Keratinocyte (primary cell): ENCODE measurements at regions not wholly inside any gene's neighbourhood (a gene's known extent, or its start where the extent isn't known, plus 50 kb on each side); places are given as distances from the start of the nearest gene placed in this dataset.

Experiments used
- DNase-seq: peaks from one replicate; pipeline ENCODE4 v3.0.0-alpha.2; 2011; ENCODE audit warnings: low read depth, missing footprints, low spot score
- FAIRE-seq: peaks from 2 replicates; lab custom pipeline; 2011; peaks lifted over from hg19 to GRCh38; lab: Jason Lieb, UNC
- H2AFZ ChIP-seq: 2 replicates; pipeline ENCODE4 v1.6.0; 2012; ENCODE audit warnings: low read length, control low read depth, inconsistent platforms; ENCODE audit not compliant: control insufficient read depth
- H3K27ac ChIP-seq: 2 replicates; pipeline ENCODE4 v1.5.1; 2011; ENCODE audit warnings: low read length; ENCODE audit not compliant: control insufficient read depth, insufficient read depth
- H3K27me3 ChIP-seq: 3 replicates; pipeline ENCODE4 v1.6.0; 2011; ENCODE audit warnings: low read length; ENCODE audit not compliant: control insufficient read depth, insufficient read depth; ENCODE audit errors: extremely low read depth
- H3K36me3 ChIP-seq, 2 experiments: 2 replicates in 1 of 2; 3 replicates in 1 of 2; pipeline ENCODE4 v1.5.1; 2011; ENCODE audit warnings: low read length in 2 of 2, mild to moderate bottlenecking in 1 of 2; ENCODE audit not compliant: control insufficient read depth in 2 of 2, insufficient read depth in 2 of 2; ENCODE audit errors: extremely low read depth in 1 of 2
- H3K4me1 ChIP-seq: 3 replicates; pipeline ENCODE4 v1.5.1; 2011; ENCODE audit warnings: low read length; ENCODE audit not compliant: control insufficient read depth, insufficient read depth; ENCODE audit errors: extremely low read depth
- H3K4me2 ChIP-seq: 3 replicates; pipeline ENCODE4 v1.6.0; 2011; ENCODE audit warnings: low read depth, low read length; ENCODE audit not compliant: control insufficient read depth, insufficient read depth; ENCODE audit errors: extremely low read depth
- H3K4me3 ChIP-seq, 3 experiments: fragments of 200-600 bp in 1 of 3; sonication (generic) in 1 of 3; 2 replicates in 2 of 3; 3 replicates in 1 of 3; pipeline ENCODE4 v1.5.1; 2011 to 2016; ENCODE audit warnings: low read length in 3 of 3, mild to moderate bottlenecking in 3 of 3, control low read depth in 2 of 3, inconsistent platforms in 1 of 3, low read depth in 1 of 3, mixed read lengths in 1 of 3, mixed run types in 1 of 3, moderate library complexity in 1 of 3; ENCODE audit not compliant: control insufficient read depth in 2 of 3, insufficient read depth in 2 of 3; ENCODE audit errors: extremely low read depth in 1 of 3
- H3K79me2 ChIP-seq: 2 replicates; pipeline ENCODE4 v1.6.0; 2012; ENCODE audit warnings: low read length; ENCODE audit not compliant: control insufficient read depth, insufficient read depth
- H3K9ac ChIP-seq: 3 replicates; pipeline ENCODE4 v1.6.0; 2011; ENCODE audit warnings: low read length; ENCODE audit not compliant: control insufficient read depth, insufficient read depth; ENCODE audit errors: extremely low read depth
- H3K9me1 ChIP-seq: 3 replicates; pipeline ENCODE4 v1.6.0; 2011; ENCODE audit warnings: low read length; ENCODE audit not compliant: control insufficient read depth, insufficient read depth; ENCODE audit errors: extremely low read depth
- H3K9me3 ChIP-seq: 2 replicates; pipeline ENCODE4 v1.5.1; 2012; ENCODE audit warnings: low read depth, low read length; ENCODE audit not compliant: control insufficient read depth
- H4K20me1 ChIP-seq: 3 replicates; pipeline ENCODE4 v1.6.0; 2011; ENCODE audit warnings: low read length; ENCODE audit not compliant: control insufficient read depth, insufficient read depth; ENCODE audit errors: extremely low read depth
- EZH2 ChIP-seq: IDR thresholded peaks from one replicate; pipeline ENCODE4 v1.6.1; 2012; ENCODE audit warnings: inconsistent platforms, mild to moderate bottlenecking, low read length, moderate library complexity
- dilution Hi-C: fragments of 300-500 bp; cut with MboI; formaldehyde crosslinking; loops from one replicate; pipeline ENCODE4 v1.7.0; 2020; ENCODE audit warnings: low sequenced_read_pairs; ENCODE audit not compliant: extremely low pct_ligation_motif_present
- TF ChIP-seq, protein P1 (sequence below), 3 experiments: IDR thresholded peaks in 1 of 3; conservative IDR thresholded peaks in 1 of 3; optimal IDR thresholded peaks in 1 of 3; 2 replicates in 2 of 3; 3 replicates in 1 of 3; pipeline versions ENCODE3 to v1.5.1; 2011; ENCODE audit warnings: low read length in 3 of 3, mild to moderate bottlenecking in 3 of 3, moderate library complexity in 2 of 3, control low read depth in 1 of 3, inconsistent platforms in 1 of 3; ENCODE audit not compliant: insufficient read depth in 2 of 3; ENCODE audit errors: extremely low read depth in 1 of 3

DNA sequence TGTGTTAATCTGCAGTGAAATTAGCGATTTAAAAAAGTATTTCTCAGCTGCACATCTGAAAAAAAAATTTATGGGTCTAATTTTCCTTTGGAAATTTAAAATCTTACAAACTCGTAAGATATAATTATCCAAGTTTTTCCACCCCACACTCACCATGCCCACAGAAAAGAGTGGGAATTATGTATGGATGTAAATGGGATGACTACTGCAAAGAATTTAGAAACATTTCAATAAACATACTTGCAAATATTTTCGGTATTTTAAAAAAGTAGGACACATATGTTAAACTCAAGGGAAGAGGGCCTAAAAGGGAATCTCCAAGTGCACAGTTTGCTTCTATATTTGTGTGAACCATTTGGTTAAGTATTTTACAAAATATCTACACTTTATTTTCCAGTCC is 1039.9 kb upstream of the POU3F3 start:
- dilution Hi-C loops: no loop called here
- H3K9me3 ChIP-seq: no peaks in the 10 kb centered on the region
- no peak overlapping the region for H3K4me2 ChIP-seq
- H2AFZ ChIP-seq: no peak overlapping the region
- H3K79me2 ChIP-seq: no peaks in the 10 kb centered on the region
- no peak for TF ChIP-seq EZH2
- TF ChIP-seq, protein P1, sequence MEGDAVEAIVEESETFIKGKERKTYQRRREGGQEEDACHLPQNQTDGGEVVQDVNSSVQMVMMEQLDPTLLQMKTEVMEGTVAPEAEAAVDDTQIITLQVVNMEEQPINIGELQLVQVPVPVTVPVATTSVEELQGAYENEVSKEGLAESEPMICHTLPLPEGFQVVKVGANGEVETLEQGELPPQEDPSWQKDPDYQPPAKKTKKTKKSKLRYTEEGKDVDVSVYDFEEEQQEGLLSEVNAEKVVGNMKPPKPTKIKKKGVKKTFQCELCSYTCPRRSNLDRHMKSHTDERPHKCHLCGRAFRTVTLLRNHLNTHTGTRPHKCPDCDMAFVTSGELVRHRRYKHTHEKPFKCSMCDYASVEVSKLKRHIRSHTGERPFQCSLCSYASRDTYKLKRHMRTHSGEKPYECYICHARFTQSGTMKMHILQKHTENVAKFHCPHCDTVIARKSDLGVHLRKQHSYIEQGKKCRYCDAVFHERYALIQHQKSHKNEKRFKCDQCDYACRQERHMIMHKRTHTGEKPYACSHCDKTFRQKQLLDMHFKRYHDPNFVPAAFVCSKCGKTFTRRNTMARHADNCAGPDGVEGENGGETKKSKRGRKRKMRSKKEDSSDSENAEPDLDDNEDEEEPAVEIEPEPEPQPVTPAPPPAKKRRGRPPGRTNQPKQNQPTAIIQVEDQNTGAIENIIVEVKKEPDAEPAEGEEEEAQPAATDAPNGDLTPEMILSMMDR (optimal IDR thresholded peaks at IDR 0.05 in 1 of 3, IDR thresholded peaks at IDR 0.05 in 1 of 3, conservative IDR thresholded peaks at IDR 0.05 in 1 of 3; ENCODE audit: extremely low read depth in 1 of 3, insufficient read depth in 2 of 3, low read length in 3 of 3): no peak
- DNase-seq (no peak), FAIRE-seq (no peak)
- no peak overlapping the region for H3K4me3 ChIP-seq
- H3K9ac ChIP-seq: no peak overlapping the region
- H3K9me1 ChIP-seq: no peaks in the 10 kb centered on the region
- H3K27ac ChIP-seq: no peak overlapping the region
- H4K20me1 ChIP-seq: no peaks in the 10 kb centered on the region
- no peaks in the 10 kb centered on the region for H3K36me3 ChIP-seq
- no peaks in the 10 kb centered on the region for H3K4me1 ChIP-seq
- no peaks in the 10 kb centered on the region for H3K27me3 ChIP-seq

DNA sequence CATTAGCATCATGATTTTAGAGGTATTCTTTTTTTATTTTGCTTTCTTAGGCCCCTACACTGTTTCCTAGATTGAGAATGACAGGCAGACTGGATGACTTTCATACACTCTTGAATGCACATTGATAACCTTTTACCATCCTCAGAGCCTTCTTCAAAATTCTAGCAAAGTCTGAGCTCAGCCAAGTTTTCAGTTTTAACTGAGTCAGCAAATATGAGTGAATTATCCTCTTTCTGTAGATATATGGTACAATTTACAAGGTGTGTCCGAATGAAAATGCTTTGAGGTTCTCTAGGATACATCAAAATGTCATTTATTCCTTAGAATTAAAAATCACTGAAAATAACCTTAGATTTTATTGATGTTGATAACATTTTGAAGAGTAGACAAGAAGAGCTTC is 1038.2 kb upstream of the POU3F3 start:
- Histone ChIP-seq H3K4me1 (no peaks in the 10 kb centered on the region), H3K27me3 (no peaks in the 10 kb centered on the region), H3K9ac (no peak overlapping the region), H3K27ac (no peak overlapping the region), H3K36me3 (no peaks in the 10 kb centered on the region), H2AFZ (no peak overlapping the region), H3K4me3 (no peak overlapping the region), H3K9me3 (no peaks in the 10 kb centered on the region), H3K9me1 (no peaks in the 10 kb centered on the region), H3K4me2 (no peak overlapping the region), H3K79me2 (no peaks in the 10 kb centered on the region), H4K20me1 (no peaks in the 10 kb centered on the region)
- dilution Hi-C loops: no loop called here
- FAIRE-seq: no peak
- no peak for DNase-seq
- no peak for TF ChIP-seq EZH2
- TF ChIP-seq, protein P1 (optimal IDR thresholded peaks at IDR 0.05 in 1 of 3, IDR thresholded peaks at IDR 0.05 in 1 of 3, conservative IDR thresholded peaks at IDR 0.05 in 1 of 3; ENCODE audit: extremely low read depth in 1 of 3, insufficient read depth in 2 of 3, low read length in 3 of 3): no peak
